ENCODE measurements at regions not wholly inside any gene's neighbourhood (a gene's known extent, or its start where the extent isn't known, plus 50 kb on each side); places are given as distances from the start of the nearest gene placed in this dataset.
"Not testable (repeated sequence)": the region's sequence is repeated elsewhere in the genome, so short reads cannot be mapped to it uniquely, and the experiment has no call there.

GRCh38 chr5:36521838-36522745, 84.3 kb upstream of the SLC1A3 start:
- peak; percentile 50 for ATAC-seq
- DNase-seq (ENCODE audit: low spot score): no peak

DNA sequence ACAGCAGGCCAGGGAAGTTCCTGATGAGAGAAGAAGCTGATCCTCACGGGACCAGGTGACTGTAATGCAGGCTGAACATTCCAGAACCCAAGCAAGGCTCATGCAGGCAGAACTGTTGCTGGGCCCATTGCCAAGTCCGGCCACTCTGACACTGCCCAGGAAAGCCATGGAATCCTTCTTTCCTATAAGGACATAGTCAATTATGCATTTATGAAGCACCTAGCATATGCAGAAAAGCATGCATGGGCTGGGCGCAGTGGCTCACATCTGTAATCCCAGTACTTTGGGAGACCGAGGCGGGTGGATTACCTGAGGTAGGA, 83.7 kb upstream of the SLC1A3 start:
- ATAC-seq (no peak), DNase-seq (ENCODE audit: low spot score) (no peak)

- no peak for DNase-seq (ENCODE audit: low spot score)
- no peak for ATAC-seq
These were observed 83.0 kb upstream of the SLC1A3 start for GRCh38 chr5:36523450-36523849.

DNA sequence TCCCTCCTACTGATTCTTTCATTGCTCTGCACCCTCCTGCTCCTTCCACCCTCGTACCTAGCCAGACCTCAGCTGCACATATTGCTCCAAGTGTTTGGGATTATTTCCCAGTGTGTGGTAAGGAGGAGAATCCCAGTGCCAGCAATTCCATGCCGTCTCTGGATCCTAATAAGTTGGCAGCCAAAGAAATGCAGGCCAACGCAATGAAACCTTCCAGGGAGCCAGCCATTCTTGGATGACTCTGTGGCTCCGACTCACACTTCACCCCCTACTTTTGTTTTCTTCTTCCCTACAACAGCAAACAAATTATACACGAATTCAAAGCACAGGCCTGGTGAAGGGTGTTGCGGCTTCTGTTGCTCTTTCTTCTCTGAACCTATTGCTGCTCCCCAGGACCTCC, 82.5 kb upstream of the SLC1A3 start:
- DNase-seq (ENCODE audit: low spot score) (no peak), ATAC-seq (no peak)

DNA sequence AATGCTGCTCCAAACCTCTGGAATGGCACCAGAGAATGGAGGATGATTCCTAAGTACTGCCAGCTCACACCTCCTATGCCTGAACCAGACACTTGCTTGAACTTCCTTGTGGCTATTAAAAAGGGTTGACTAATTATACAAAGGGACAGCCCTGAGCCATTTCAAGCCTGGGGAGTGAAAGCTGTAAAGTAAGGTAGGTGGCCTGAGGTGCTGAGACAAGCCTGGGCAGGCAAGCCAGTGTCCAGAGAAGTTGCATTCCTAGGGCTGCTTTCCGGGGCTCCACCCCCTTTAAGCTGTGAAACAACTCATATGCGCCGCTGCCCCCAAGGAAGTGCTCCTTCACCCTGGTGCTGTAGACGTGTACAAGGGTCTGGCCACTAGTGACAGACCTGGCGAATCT, 79.9 kb upstream of the SLC1A3 start:
- ATAC-seq (no peak), DNase-seq (ENCODE audit: low spot score) (no peak)

DNA sequence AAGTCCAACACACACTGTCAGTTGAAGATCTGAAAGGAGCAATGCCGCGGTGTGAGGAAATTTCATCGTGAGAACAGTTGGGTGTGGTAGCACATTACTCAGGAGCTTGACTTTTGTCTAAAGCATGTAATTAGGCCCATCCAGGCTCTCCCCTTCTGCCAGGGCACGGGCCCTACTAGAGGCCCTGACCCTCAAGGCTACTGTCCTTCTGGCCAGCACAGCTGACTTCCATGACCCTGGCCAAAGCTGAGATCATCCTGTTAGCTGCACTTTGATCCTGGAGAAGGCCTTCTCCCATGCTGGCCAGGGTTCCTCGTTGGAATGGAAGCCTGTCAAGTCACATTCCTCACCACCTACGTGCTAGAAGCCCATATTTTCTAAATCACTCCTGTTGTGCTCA, 77.8 kb upstream of the SLC1A3 start:
- ATAC-seq: peak; percentile 23
- DNase-seq (ENCODE audit: low spot score): no peak

DNA sequence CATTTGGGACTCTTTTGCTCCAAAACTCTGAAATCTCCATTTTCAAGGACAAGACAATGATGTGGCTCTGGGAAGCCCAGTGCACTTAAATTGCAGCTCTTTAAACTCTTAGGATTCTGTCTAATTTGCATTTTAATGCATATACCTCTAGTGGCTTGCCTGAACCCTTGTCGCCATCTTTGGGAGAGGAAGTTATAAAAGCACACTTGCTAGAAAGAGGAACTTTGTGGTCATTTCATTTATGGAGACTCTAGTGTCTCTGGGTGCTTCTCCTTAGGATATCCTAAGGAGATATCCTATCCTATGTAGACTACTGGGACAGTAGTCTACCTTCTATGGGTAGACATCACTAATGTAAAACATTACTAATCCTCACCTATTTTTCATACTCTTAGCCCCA, 77.3 kb upstream of the SLC1A3 start:
- no peak for DNase-seq (ENCODE audit: low spot score)
- no peak for ATAC-seq

DNA sequence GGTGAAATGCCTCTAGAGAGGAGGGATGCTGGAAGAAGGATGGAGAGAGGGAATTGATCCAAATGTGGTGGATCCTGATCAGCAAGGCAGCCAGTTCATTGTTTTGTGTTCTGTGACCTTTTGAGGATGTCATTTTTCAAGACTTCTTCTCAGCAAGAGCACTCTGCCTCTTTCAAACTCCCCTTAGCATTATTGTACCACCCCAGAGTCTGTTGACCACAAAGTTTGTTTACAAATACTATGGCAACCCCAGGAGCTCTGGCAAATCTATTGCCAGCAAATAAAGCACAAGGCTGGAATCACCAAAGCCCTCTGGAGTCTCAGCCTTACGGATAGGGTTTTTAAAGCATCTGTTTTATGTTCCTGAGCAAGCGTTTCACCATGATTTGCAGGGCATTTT, 76.2 kb upstream of the SLC1A3 start:
- no peak for ATAC-seq

DNA sequence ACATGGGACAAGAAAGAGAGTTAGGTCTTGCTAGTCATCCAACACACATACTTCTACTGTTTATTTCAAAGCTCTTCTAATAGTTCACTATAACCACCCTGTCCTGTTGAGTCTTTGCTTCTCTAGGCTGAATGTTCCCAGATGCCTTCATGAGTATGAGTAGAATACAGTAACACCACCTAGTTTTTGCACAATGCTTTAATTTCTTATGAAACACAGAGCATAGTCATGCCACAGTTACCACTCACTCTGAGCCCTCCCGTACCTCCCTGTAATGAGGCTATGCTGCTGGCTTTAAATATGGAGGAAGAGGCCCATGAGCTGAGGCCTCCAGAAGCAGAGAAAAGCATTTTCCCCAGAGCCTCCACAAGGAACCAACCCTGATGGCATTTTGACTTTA, 75.0 kb upstream of the SLC1A3 start:
- no peak for ATAC-seq
- DNase-seq (ENCODE audit: low spot score): no peak

More for the DNA sequence above, 76.2 kb upstream of the SLC1A3 start:
- DNase-seq (ENCODE audit: low spot score): no peak

DNA sequence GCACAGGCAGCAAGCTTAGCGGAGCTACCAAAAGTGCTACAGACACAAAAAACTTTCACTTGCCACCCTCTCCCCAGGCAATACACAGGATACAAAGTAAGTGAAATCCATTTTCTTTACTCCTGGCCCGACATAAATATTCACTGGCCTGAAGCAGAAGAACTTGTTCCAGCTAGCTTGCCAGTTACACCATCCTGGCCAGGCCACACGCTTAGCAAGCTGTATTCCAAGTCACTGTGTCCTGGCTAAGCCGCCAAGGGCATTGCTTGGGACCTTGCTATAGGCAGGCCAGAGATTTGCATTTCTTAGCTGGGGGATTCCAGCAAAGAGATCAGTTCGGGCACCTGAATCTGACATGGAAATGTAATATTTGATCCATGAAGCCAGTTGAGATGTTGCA, 71.0 kb upstream of the SLC1A3 start:
- DNase-seq (ENCODE audit: low spot score) (no peak), ATAC-seq (no peak)

DNA sequence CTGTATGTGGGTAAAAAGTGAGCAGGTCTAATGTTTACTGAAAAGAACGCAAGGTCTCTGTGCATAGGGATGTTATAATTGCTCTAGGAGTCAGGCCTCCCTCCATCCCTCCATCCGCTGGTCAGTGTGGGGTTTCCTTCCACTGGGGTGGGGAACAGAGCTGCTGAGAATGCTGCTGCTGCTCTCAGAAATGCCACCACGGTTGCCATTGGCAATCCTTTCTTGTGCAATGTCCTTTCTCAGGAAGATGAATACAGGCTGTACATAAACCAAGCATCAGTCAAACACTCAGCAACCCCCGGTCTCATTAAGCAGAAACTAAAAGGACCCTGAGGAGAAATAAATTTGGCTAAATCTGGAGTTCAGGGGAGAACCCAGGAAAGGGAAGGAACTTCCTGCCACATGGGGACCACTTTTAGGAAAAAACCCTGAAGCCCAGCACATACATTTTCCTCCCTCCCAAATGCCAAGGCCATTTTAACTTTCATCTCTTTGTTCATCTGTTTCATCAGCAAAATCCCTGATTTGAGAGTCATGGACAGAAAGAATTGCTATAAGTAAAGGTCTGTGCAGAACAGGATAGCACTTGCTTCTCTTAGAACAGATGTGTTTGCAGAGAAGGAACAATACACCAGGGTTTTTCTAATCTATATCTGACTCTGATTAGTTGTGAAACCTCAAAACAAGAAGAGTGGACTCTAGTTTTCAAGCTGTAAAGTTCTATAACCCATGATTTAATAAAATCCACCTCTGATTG, 70.4 kb upstream of the SLC1A3 start:
- ATAC-seq: no peak
- no peak for DNase-seq (ENCODE audit: low spot score)

DNA sequence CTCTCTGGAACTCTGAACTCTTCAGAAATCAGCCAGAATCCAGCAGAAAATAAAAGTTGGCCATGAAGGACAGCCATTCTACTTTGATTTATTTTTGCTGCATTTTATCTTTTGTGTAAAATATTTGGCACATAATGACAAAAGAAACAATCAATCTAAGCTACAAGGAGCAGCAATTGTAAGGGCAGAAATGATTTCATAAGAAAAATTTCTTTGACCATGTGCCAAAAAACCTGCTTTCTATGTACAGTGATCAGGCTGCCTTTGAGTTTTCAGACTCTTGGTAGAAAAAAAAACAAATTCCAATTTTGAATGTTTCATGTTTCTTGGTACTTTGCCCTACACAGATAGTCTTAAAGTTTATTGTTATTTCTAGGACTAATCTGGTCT, 69.8 kb upstream of the SLC1A3 start:
- DNase-seq (ENCODE audit: low spot score): no peak
- no peak for ATAC-seq

- ATAC-seq (no peak), DNase-seq (ENCODE audit: low spot score) (no peak)
These were observed 68.7 kb upstream of the SLC1A3 start for GRCh38 chr5:36537724-36538123.

DNA sequence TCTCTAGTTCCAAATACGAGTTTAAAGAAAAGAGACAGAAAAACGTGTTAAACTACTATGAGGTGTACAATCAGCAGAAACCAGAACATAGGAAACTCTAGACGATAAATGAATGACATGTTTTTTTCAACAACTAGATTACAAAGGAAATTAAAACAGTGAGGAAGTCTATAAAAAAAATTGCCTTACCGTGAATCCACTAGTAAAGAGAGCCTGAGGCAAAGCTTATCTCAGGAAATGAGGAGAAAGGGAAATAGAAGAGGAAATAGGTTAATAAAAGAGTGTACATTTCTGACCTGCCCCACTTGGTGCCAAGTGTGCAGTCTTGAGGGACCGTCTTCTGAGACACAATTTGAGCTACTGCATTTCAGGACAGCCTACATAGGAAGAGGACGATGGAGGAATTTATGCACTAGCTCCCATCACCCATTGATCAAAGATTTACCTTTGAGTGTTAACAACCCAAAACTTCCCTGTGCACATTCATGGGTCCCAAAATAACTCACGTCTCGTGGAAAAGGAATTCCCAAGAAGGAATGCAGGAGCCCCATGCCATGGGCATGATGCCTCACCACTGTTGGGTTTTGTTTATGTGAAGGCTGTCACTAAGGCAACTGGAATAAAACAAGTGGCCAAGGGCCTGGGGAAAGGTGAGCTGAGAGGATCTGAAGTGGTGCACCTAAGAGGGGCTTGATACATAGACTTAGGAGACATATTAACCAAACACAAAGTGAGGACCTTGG, 53.6 kb upstream of the SLC1A3 start:
- ATAC-seq (no peak), DNase-seq (ENCODE audit: low spot score) (no peak)

- not testable (repeated sequence) for DNase-seq (ENCODE audit: low spot score); ATAC-seq
These were observed 51.4 kb upstream of the SLC1A3 start for GRCh38 chr5:36555035-36555434.

Data from left lobe of liver (tissue), 2 donors.